NCI-H2227 treated with DMSO at 0.1 percent for 48 hours (cell line): ENCODE measurements at regions not wholly inside any gene's neighbourhood (a gene's known extent, or its start where the extent isn't known, plus 50 kb on each side); places are given as distances from the start of the nearest gene placed in this dataset.
"Not testable (repeated sequence)": the region's sequence is repeated elsewhere in the genome, so short reads cannot be mapped to it uniquely, and the experiment has no call there.

ENCODE experiments used
- DNase-seq: peaks from one replicate; lab custom pipeline; 2025; lab: John Stamatoyannopoulos, UW

- DNase-seq = no peak
Observed at GRCh38 chr14:87309557-87309956, 683.4 kb downstream of the GALC start.

- DNase-seq = no peak
Observed at GRCh38 chr14:87306409-87307168, 686.4 kb downstream of the GALC start.

GRCh38 chr14:87305345-87305744 lies 687.6 kb downstream of the GALC start:
- no peak for DNase-seq

DNA sequence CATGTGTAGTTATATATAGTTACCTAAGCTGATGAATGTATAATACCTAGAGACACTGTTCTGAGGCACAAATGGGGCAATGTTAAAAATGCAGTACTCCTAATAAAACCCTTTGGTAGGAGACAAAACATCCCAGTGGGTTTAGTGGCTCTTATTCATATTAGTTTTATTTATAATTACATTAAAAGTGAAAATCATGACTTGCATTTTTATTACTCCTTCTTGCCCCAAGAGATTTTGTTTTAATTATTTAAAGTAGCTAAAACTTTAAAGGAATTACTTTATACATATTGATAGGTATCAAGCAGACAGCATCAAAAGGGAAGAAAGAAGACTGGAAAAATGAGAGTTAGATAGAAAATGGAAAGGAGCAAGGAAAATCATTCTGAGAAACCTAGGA lies 688.6 kb downstream of the GALC start:
- DNase-seq = no peak

GRCh38 chr14:87286826-87287225 lies 706.2 kb downstream of the GALC start:
- no peak for DNase-seq

DNA sequence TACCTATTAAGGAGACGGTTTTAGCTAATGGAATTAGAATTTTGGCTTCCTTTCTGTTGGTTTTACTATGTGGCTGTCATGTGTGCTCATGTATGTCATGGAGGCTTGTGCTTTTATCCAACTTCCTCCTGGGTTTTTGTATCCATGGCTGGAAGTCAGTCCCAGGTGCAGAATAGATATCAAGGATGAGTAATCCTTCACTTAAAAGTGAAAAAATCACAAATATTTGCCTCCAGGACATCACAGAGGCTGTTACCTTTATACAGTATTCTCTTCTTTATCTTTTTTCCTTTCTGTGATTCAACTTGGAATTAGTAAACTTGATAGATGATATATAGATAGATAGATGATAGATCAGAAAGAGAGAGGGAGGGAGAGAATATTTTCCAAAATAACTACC lies 706.8 kb downstream of the GALC start:
- no peak for DNase-seq

DNA sequence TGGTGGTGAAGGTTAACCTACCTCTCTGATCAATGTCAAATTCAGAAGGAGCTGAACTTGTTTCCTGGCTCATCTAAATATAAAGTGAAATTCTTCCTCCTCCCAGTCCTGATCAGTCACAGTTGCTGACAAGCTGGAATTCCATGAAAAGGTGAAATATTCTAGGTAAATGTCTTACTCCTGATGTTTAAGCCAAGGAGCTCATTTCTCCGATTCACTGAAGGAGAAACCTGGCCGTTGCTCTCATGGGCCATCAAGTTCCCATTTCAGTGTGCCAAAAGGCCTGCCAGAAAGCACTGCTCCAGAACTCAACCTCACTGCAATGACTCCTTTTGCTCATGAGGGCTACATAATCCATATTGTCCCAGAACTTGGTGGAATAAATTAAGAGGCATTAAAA lies 707.5 kb downstream of the GALC start:
- no peak for DNase-seq

DNA sequence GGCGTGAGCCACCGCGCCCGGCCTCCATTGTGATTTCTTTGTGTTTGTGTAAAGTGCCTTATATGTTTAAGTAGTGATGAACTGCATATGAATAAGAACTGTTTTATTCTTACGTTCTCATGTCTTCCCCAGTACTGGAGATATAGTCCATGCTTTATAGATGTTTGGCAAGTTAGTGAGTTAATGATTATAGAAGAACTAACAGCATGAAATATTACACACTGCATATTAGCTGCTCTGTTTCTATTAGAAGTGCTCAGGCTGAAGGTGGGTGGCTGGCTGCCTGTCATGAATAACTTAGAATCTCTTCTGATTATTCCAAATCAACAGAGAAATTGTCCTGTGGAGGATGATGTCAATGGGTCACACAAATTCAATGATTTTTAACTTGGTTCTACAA lies 709.4 kb downstream of the GALC start:
- no peak for DNase-seq

DNA sequence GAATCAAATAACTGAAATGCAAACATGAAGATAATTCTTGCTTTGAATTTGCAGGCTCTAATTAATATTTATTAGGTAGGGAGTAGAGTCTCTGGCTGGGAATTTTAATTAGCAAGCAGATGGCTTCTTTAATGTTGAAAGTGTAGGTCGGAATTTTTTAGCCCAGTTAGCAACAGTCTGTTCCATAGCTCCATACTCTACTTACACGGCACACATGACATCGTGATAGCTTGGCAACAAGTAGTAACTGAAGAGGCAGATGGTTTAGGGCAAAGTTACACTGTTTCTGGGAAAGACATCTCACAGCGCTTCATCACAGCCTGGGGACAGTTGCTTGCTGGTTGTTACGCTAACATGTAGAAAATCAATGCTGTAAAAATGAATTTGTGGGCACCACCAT lies 710.7 kb downstream of the GALC start:
- DNase-seq = no peak

- DNase-seq = no peak
Observed at GRCh38 chr14:87278415-87278814, 714.6 kb downstream of the GALC start.

DNA sequence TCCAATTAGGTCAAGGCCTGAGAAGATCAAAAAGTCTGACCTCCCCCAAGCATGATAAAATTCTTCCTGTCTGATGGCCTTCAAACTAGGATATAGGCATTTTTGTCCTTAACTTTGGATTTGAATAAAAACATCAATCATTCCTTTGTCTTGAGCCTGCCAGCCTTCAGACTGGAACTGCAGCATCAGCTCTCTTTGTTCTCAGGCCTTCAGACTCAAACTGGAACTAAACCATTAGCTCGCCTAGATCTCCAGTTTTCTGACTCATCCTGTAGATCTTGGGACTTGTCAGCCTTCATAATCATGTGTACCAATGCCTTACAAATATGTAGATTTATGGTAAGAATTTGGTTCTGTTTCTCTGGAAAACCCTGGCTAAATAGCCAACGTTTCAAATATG lies 721.7 kb downstream of the GALC start:
- DNase-seq = no peak

DNA sequence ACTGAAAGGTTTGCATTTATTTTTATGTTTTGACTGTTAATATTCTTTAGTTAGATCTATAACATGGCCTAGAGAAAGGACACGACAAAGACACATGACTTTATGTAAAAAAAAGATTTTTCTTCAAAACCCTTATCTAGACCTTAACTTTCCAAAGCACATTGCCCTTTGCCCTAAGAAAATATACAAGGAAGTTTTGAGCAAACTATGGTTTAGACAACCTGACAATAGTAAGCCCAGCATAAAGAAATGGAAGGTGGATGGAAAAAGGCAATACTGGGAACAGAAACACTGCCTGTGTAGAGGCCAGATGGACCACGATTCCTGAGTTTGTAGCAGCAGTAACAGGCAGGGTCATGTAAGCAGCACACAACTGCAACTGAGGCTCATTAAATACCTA lies 724.0 kb downstream of the GALC start:
- DNase-seq = no peak

GRCh38 chr14:87264796-87265195 lies 728.2 kb downstream of the GALC start:
- DNase-seq = no peak

DNA sequence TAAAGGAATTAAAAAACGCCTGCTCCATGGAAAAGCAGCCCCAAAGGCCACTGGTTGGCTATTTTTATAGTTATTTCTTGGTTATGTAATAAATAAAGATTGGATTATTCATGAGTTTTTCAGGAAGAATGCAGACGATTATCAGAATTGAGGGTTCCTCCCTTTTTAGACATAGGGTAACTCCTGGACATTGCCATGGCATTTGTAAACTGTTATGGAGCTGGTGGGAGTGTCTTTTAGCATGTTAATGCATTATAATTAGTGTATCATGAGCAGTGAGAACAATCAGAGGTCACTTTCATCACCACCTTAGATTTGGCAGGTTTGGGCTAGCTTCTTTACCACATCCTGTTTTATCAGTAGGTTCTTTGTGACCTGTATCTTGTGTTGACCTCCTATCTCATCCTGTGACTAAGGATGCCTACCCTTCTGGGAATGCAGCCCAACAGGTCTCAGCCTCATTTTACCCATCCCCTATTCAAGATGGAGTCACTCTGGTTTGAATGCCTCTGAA lies 728.7 kb downstream of the GALC start:
- DNase-seq = no peak

DNA sequence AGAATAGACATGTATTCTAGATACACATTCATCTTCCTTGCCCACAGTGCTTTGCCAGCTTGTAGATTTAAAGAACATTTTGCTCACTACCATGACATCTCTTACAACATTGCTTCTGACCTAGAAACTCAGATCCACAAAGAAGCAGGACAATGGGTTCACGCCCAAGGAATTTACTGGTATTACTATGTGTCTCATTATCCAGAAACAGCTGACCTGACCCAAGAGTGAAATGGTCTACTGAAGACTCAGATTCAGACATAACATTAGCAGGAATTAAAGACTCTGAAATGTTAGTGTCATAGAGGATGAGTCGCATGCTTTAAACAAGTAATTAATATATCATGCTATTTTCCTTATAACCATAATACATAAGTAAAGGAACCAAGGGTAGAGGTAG lies 731.4 kb downstream of the GALC start:
- no peak for DNase-seq

- no peak for DNase-seq
Observed at GRCh38 chr14:87260460-87260859, 732.5 kb downstream of the GALC start.

DNA sequence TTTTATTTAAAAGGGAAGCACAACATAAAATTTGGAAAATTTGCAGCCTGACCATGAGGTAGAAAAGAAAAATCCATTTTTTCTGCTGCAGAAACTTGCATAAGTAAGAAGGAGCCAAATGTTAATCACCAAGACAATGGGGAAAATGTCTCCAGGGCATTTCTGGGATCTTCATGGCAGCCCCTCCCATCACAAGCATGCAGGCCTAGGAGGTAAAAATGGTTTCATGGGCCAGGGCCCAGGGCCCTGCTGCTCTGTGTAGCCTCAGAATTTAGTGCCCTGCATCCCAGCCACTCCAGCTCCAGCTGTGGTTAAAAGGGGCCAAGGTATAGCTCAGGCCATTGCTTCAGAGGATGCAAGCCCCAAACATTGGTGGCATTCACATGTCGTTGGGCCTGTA lies 735.6 kb downstream of the GALC start:
- DNase-seq = no peak

DNA sequence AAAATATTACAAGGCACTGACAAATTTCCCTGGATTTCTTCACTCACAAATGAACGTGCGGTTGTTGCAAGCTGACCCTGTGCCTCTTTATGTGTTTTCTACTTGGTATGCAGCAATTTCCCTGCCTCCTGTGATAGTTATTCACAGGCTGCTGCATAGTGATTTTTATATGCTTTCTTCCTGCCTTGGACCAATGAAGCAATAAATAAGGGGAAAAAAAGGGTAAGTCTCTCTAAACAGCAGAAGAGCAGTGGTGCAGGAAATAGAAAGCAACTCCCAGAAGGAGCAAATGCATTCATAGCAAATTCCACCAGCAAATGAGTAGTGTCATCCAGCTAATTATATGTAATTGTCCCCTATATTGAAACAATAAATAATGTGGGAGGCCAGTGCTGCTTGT lies 737.9 kb downstream of the GALC start:
- DNase-seq = no peak

- no peak for DNase-seq
Observed at GRCh38 chr14:87254331-87254874, 738.6 kb downstream of the GALC start.

DNA sequence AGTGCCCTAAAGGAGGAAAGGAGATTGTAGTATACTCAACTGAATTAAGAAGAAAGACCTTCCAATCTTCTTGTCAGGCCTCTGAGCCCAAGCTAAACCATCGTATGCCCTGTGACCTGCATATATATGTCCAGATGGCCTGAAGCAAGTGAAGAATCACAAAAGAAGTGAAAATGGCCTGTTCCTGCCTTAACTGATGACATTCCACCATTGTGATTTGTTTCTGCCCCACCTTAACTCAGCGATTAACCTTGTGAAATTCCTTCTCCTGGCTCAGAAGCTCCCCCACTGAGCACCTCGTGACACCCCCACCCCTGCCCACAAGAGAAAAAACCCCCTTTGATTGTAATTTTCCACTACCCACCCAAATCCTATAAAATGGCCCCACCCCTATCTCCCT lies 739.2 kb downstream of the GALC start:
- DNase-seq = not testable (repeated sequence)

GRCh38 chr14:87252103-87252502 lies 740.9 kb downstream of the GALC start:
- DNase-seq = no peak

DNA sequence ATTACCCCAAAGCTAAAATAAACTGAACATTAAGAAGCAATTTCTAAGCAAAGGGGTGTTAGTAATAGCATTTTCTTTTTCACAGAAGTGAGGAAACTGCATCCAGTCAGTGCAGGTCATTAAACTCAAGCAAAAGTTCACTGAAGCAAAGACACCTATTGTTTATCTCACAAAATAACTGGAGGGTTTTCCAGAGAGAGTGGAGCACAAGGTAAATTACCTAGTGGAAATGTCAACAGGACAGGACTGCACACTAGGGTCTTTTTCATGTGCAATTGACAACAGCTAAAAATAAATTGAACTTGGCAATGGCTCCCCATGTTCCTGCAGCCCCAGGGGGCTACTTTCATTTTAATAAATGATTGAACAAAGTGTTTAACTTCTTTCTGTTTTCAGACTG lies 742.0 kb downstream of the GALC start:
- DNase-seq = no peak

DNA sequence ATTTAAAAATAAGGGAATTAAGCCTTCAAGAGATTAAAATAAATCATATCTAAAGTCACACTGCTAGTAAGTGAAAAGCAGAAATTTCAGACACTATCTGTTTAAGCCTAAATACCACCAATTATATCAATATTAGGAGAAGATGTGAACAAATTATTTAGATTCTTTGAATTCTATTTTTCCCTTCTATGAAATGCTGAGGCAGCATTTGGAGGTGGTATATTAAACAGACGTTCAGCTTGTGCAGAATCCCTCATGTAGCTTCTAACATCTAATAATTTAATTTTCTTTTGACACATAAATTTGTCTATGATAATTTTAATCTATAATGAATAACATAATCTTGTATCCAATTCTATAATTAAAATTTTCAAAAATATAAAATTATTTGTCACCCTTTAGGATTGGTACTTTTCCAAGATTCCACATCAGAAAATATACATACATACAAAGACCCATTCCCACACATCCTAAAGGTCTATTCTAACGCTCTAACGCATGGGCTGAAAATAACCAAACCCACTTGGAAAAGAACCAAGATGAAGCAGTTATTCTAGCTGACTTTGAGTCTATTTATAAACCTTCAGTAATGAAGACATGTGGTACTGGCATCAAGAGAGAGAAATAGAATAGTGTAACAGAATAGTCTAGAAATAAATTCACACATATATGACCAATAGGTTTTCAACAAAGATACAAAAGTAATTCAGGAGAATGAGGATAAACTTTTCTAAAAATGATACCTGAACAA lies 751.8 kb downstream of the GALC start:
- no peak for DNase-seq
